ENCODE measurements at regions not wholly inside any gene's neighbourhood (a gene's known extent, or its start where the extent isn't known, plus 50 kb on each side); places are given as distances from the start of the nearest gene placed in this dataset.

DNA sequence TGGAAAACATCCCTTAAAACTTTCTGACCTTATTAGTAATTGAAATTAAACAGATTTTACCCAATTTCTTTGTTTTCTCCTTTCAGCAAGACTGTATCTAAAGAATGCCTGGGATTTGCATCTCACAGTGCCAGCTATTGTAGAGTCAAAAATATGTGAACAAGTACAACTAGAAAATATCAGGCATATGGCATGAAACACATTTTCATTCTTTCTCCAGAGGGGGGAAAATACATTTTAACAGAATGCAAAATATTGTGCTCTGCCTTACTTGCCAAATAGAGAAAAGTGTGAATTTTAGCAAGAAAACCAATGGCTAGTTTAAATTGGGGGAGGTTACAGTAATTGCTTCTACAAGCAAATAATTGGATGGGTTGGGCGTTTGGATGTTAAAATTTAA lies 366.6 kb upstream of the FIGN start:
- Histone ChIP-seq H3K4me3 (ENCODE audit: low read depth, low read length) (no peak overlapping the region), H3K36me3 (no peaks in the 10 kb centered on the region), H3K9me3 (ENCODE audit: severe bottlenecking) (no peaks in the 10 kb centered on the region), H3K27me3 (ENCODE audit: insufficient read depth, low read depth, severe bottlenecking) (no peaks in the 10 kb centered on the region), H3K27ac (no peak overlapping the region)
- TF ChIP-seq, protein P1, sequence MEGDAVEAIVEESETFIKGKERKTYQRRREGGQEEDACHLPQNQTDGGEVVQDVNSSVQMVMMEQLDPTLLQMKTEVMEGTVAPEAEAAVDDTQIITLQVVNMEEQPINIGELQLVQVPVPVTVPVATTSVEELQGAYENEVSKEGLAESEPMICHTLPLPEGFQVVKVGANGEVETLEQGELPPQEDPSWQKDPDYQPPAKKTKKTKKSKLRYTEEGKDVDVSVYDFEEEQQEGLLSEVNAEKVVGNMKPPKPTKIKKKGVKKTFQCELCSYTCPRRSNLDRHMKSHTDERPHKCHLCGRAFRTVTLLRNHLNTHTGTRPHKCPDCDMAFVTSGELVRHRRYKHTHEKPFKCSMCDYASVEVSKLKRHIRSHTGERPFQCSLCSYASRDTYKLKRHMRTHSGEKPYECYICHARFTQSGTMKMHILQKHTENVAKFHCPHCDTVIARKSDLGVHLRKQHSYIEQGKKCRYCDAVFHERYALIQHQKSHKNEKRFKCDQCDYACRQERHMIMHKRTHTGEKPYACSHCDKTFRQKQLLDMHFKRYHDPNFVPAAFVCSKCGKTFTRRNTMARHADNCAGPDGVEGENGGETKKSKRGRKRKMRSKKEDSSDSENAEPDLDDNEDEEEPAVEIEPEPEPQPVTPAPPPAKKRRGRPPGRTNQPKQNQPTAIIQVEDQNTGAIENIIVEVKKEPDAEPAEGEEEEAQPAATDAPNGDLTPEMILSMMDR (IDR thresholded peaks at IDR 0.05; ENCODE audit: low read depth, low read length) = no peak
- DNase-seq = no peak

DNA sequence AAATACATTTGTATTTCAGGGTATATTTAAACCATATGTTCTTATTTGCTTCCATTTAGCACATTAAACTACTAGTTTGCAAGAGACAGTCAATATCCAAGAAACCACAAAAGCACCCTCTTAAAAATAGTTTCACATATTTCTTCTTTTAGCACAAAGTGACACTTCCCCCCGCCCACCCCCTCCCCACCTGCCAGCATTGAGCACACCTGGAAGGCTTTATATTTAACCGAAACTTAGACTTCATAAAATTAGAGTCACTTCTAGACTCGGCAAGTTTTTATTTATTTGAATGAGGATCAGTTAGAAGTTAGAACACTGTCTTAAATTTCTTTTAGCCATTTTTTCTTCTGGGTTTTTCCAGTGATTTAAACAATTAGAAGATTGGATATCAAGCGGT lies 355.9 kb upstream of the FIGN start:
- DNase-seq = no peak
- Histone ChIP-seq H3K36me3 (no peaks in the 10 kb centered on the region), H3K27ac (no peak overlapping the region), H3K4me3 (ENCODE audit: low read depth, low read length) (no peak overlapping the region), H3K9me3 (ENCODE audit: severe bottlenecking) (no peaks in the 10 kb centered on the region), H3K27me3 (ENCODE audit: insufficient read depth, low read depth, severe bottlenecking) (no peaks in the 10 kb centered on the region)
- TF ChIP-seq, protein P1 (IDR thresholded peaks at IDR 0.05; ENCODE audit: low read depth, low read length) = no peak

DNA sequence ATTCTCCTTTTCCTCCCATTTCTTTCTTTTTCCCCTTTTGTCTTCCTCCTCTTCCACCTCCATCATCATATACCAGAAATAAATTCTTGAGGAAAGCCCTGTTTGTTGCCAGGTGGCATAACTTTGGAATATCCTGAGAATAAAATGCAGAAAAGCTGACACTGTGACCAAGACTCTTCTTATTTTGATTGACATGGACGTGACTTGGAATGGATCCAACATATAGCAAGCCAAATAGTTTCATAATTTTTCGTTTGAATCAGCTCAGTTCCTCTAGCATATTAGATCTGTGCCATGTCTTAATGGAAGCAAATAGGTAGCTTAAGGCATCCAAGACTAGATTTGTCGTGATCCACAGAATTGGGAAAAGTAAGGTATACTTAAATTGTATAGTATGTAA lies 354.7 kb upstream of the FIGN start:
- no peaks in the 10 kb centered on the region for H3K27me3 ChIP-seq (ENCODE audit: insufficient read depth, low read depth, severe bottlenecking)
- no peak overlapping the region for H3K27ac ChIP-seq
- no peaks in the 10 kb centered on the region for H3K9me3 ChIP-seq (ENCODE audit: severe bottlenecking)
- H3K4me3 ChIP-seq (ENCODE audit: low read depth, low read length) = no peak overlapping the region
- no peak for DNase-seq
- TF ChIP-seq, protein P1 (IDR thresholded peaks at IDR 0.05; ENCODE audit: low read depth, low read length) = no peak
- no peaks in the 10 kb centered on the region for H3K36me3 ChIP-seq

DNA sequence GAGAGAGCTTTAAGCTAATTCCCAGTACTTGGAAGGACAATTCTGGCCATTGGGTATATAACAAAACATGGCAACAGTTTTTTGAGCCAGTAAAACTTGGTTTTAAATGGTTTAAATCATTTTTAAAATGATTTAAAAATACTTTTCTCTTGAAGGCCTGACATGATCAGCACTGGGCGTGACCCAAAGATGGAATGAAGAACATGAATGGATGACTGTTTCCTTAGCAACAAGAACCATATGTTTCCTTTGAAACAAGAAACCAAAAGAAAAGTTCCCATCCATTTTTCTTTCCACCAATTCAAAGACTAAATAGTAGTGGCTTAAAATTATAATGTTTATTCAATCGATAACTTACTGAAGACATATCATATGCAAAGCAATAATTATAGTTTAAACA lies 348.3 kb upstream of the FIGN start:
- no peak for DNase-seq
- TF ChIP-seq, protein P1 (IDR thresholded peaks at IDR 0.05; ENCODE audit: low read depth, low read length) = no peak
- no peak overlapping the region for H3K27ac ChIP-seq
- no peaks in the 10 kb centered on the region for H3K9me3 ChIP-seq (ENCODE audit: severe bottlenecking)
- H3K4me3 ChIP-seq (ENCODE audit: low read depth, low read length) = no peak overlapping the region
- no peaks in the 10 kb centered on the region for H3K27me3 ChIP-seq (ENCODE audit: insufficient read depth, low read depth, severe bottlenecking)
- H3K36me3 ChIP-seq = no peaks in the 10 kb centered on the region

DNA sequence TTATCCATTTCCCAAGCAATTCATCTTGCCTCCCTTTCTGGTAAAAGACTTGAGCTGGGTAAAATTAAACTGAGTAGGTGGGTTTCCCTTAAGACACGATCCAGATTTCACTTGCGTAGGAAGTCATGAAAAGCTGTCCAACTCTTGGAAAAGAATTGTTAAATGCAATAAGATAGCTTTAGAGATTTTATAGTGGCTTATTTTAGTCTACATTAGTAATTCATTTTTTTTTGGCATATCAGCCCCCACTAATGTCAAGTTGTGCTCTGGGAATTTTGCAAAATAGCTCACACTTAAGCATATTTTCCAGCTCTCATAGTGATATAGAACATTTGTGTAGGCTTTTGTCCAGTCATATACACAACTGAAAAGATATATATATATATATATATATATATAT lies 344.7 kb upstream of the FIGN start:
- H3K27me3 ChIP-seq (ENCODE audit: insufficient read depth, low read depth, severe bottlenecking) = no peaks in the 10 kb centered on the region
- no peaks in the 10 kb centered on the region for H3K36me3 ChIP-seq
- no peak for DNase-seq
- TF ChIP-seq, protein P1 (IDR thresholded peaks at IDR 0.05; ENCODE audit: low read depth, low read length) = no peak
- H3K4me3 ChIP-seq (ENCODE audit: low read depth, low read length) = no peak overlapping the region
- no peaks in the 10 kb centered on the region for H3K9me3 ChIP-seq (ENCODE audit: severe bottlenecking)
- H3K27ac ChIP-seq = no peak overlapping the region

DNA sequence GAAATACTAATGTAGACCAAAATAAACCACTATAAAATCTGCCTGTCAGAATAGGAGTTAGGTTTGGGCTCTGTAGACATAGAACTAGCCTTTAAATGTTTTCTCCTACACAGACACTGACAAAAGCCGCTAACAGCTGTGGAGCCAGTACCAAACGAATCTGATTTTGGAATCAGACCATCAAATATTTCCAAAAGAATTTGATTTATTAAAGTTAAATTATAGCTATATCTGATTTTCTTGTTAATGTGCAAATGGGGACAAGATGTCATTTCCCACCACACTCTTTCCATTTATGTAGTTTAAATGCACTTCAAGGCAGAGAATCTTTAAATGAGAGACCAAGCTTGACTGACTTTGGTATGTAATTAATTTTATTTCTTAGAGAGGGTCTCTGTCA lies 343.4 kb upstream of the FIGN start:
- DNase-seq = no peak
- TF ChIP-seq, protein P1 (IDR thresholded peaks at IDR 0.05; ENCODE audit: low read depth, low read length) = no peak
- Histone ChIP-seq H3K4me3 (ENCODE audit: low read depth, low read length) (no peak overlapping the region), H3K27ac (no peak overlapping the region), H3K9me3 (ENCODE audit: severe bottlenecking) (no peaks in the 10 kb centered on the region), H3K27me3 (ENCODE audit: insufficient read depth, low read depth, severe bottlenecking) (no peaks in the 10 kb centered on the region), H3K36me3 (no peaks in the 10 kb centered on the region)

Data from WERI-Rb-1 (cell line).